B cell (primary cell): ENCODE measurements at regions not wholly inside any gene's neighbourhood (a gene's known extent, or its start where the extent isn't known, plus 50 kb on each side); places are given as distances from the start of the nearest gene placed in this dataset.

ENCODE experiments used
- ATAC-seq: fragments of 200-7000 bp; cut with Tn5 transposase; one replicate; pipeline ENCODE4 v1.10.0; 2021; ENCODE audit warnings: low read depth, mild to moderate bottlenecking, moderate number of reproducible peaks, moderate library complexity
- CTCF ChIA-PET: fragments of 350-600 bp; sonication (Branson Sonifier 250); formaldehyde crosslinking; loops from one replicate; lab custom pipeline; 2021; ENCODE audit warnings: antibody characterized with exemption, inconsistent platforms; lab: Charles Lee
- POLR2A ChIA-PET: fragments of 350-600 bp; sonication (Branson Sonifier 250); formaldehyde crosslinking; loops from one replicate; lab custom pipeline; 2021; ENCODE audit warnings: antibody characterized with exemption; lab: Charles Lee
- DNase-seq: peaks from one replicate; pipeline ENCODE4 v3.0.0; 2013
- H2AFZ ChIP-seq: 2 replicates; pipeline ENCODE4 v1.6.1; 2012; ENCODE audit warnings: mild to moderate bottlenecking, low read depth, low read length; ENCODE audit not compliant: insufficient read depth, poor library complexity, severe bottlenecking
- H3K27ac ChIP-seq, 2 donors: 1 replicate in 1 of 2; 2 replicates in 1 of 2; pipeline ENCODE4 v1.5.1; 2012 to 2013; ENCODE audit warnings: low read length in 2 of 2, mild to moderate bottlenecking in 2 of 2, moderate library complexity in 1 of 2
- H3K27me3 ChIP-seq, 4 experiments: fragments of 200-600 bp in 1 of 4; sonication (generic) in 1 of 4; replicated peaks in 1 of 4; 1 replicate in 2 of 4; 2 replicates in 2 of 4; pipeline versions ENCODE4 v1.6.1 to v1.7.0; 2013 to 2016; ENCODE audit warnings: low read length in 3 of 4, mild to moderate bottlenecking in 2 of 4, mixed read lengths in 1 of 4, moderate library complexity in 1 of 4; ENCODE audit not compliant: insufficient read depth in 4 of 4, control insufficient read depth in 3 of 4; ENCODE audit errors: control extremely low read depth in 1 of 4
- H3K36me3 ChIP-seq, 2 experiments: replicated peaks in 1 of 2; 1 replicate in 1 of 2; 2 replicates in 1 of 2; pipeline versions ENCODE4 v1.6.1 to v1.7.1; 2013; ENCODE audit warnings: low read length in 1 of 2; ENCODE audit not compliant: insufficient read depth in 2 of 2, control insufficient read depth in 1 of 2; ENCODE audit errors: control extremely low read depth in 1 of 2, extremely low read depth in 1 of 2
- H3K4me1 ChIP-seq, 2 donors: fragments of 200-600 bp in 1 of 2; sonication (generic) in 1 of 2; 1 replicate in 1 of 2; 2 replicates in 1 of 2; pipeline versions ENCODE4 v1.5.1 to v1.6.1; 2013 to 2017; ENCODE audit warnings: low read length in 2 of 2; ENCODE audit not compliant: control insufficient read depth in 2 of 2, insufficient read depth in 2 of 2
- H3K4me2 ChIP-seq: replicated peaks from 2 replicates; pipeline ENCODE3; 2012; ENCODE audit warnings: mild to moderate bottlenecking, low read depth, low read length; ENCODE audit not compliant: poor library complexity, severe bottlenecking
- H3K4me3 ChIP-seq, 5 experiments: fragments of 200-600 bp in 1 of 5; sonication (generic) in 1 of 5; 1 replicate in 3 of 5; 2 replicates in 2 of 5; pipeline versions ENCODE4 v1.5.1 to v1.7.0; 2011 to 2016; ENCODE audit warnings: low read length in 4 of 5, mild to moderate bottlenecking in 4 of 5, low read depth in 2 of 5, control low read depth in 1 of 5, moderate library complexity in 1 of 5; ENCODE audit not compliant: insufficient read depth in 1 of 5; ENCODE audit errors: control extremely low read depth in 1 of 5, extremely low read depth in 1 of 5
- H3K79me2 ChIP-seq: fragments of 200-600 bp; sonication (generic); one replicate; pipeline ENCODE4 v1.6.0; 2016; ENCODE audit warnings: low read length; ENCODE audit not compliant: control insufficient read depth, insufficient read depth
- H3K9ac ChIP-seq: fragments of 200-600 bp; sonication (generic); 2 replicates; pipeline ENCODE4 v1.6.1; 2017; ENCODE audit warnings: mild to moderate bottlenecking, low read length, moderate library complexity
- H3K9me3 ChIP-seq, 3 donors: one replicate each; pipeline versions ENCODE4 v1.6.1 to v1.7.1; 2013; ENCODE audit warnings: low read length in 2 of 3; ENCODE audit not compliant: control insufficient read depth in 2 of 3, insufficient read depth in 1 of 3; ENCODE audit errors: control extremely low read depth in 1 of 3
- H4K20me1 ChIP-seq: 2 replicates; pipeline ENCODE4 v1.6.0; 2012; ENCODE audit warnings: mild to moderate bottlenecking, low read length; ENCODE audit not compliant: insufficient read depth, control insufficient read depth, poor library complexity, severe bottlenecking
- H3K27ac Mint-ChIP-seq: one replicate; pipeline ENCODE4 v1.8.0; 2021; ENCODE audit warnings: mixed read lengths
- H3K27me3 Mint-ChIP-seq: one replicate; pipeline ENCODE4 v1.8.0; 2021; ENCODE audit warnings: mixed read lengths
- H3K4me1 Mint-ChIP-seq: one replicate; pipeline ENCODE4 v1.8.0; 2021; ENCODE audit warnings: mixed read lengths
- H3K4me3 Mint-ChIP-seq: one replicate; pipeline ENCODE4 v1.8.0; 2021; ENCODE audit warnings: mixed read lengths
- H3K9me3 Mint-ChIP-seq: one replicate; pipeline ENCODE4 v1.8.0; 2022; ENCODE audit warnings: mixed read lengths; ENCODE audit not compliant: insufficient read depth
- EZH2 ChIP-seq: IDR thresholded peaks from 2 replicates; pipeline ENCODE4 v1.6.1; 2012; ENCODE audit warnings: borderline replicate concordance, low read depth, mild to moderate bottlenecking, moderate library complexity, low read length; ENCODE audit not compliant: insufficient read depth, poor library complexity, severe bottlenecking
- WGBS: methylation state at CpG from one replicate; pipeline ENCODE4 v1.1.5; 2013; ENCODE audit warnings: missing lambda C conversion rate; ENCODE audit not compliant: insufficient coverage; 5-methylcytosine and 5-hydroxymethylcytosine counted together
- intact Hi-C: fragments of 100-400 bp; cut with micrococcal nuclease; formaldehyde crosslinking; loops from one replicate; pipeline ENCODE4 v1.10.0; 2022
- TF ChIP-seq, protein P1 (sequence below): fragments of 200-600 bp; IDR thresholded peaks from one replicate; pipeline ENCODE4 v1.8.0; 2022; ENCODE audit warnings: antibody characterized with exemption, mild to moderate bottlenecking

DNA sequence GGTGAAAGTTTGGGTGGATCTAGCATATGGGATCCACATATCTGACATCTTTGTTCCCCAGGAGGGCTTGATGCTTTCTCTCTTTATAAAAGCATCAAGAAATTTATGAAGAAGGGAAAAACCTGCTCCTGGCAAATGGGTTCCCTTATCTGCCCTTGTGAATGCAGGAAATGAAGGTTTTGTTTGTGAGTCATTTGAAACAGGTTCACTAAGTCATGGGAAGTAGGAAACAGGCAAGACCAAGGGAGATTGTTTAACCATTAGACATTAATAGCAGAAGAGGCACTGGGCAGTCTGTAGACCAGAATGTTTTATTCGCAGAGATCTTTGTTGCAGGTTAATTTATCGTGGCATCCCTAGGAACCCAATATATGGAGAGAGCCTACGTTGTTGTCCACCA, 713.1 kb downstream of the CDY2B start:
- Mint-ChIP-seq H3K4me1 (no peaks in the 10 kb centered on the region), H3K9me3 (no peaks in the 10 kb centered on the region), H3K4me3 (no peak overlapping the region), H3K27me3 (no peaks in the 10 kb centered on the region), H3K27ac (no peak overlapping the region)
- no peaks in the 10 kb centered on the region for H3K9me3 ChIP-seq
- TF ChIP-seq EZH2: no peak
- TF ChIP-seq, protein P1, sequence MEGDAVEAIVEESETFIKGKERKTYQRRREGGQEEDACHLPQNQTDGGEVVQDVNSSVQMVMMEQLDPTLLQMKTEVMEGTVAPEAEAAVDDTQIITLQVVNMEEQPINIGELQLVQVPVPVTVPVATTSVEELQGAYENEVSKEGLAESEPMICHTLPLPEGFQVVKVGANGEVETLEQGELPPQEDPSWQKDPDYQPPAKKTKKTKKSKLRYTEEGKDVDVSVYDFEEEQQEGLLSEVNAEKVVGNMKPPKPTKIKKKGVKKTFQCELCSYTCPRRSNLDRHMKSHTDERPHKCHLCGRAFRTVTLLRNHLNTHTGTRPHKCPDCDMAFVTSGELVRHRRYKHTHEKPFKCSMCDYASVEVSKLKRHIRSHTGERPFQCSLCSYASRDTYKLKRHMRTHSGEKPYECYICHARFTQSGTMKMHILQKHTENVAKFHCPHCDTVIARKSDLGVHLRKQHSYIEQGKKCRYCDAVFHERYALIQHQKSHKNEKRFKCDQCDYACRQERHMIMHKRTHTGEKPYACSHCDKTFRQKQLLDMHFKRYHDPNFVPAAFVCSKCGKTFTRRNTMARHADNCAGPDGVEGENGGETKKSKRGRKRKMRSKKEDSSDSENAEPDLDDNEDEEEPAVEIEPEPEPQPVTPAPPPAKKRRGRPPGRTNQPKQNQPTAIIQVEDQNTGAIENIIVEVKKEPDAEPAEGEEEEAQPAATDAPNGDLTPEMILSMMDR: no peak
- ChIA-PET POLR2A (no interaction called here), CTCF (no interaction called here)
- no peaks in the 10 kb centered on the region for H3K36me3 ChIP-seq
- no peaks in the 10 kb centered on the region for H3K27me3 ChIP-seq
- ATAC-seq: no peak
- no CpG with 5 or more reads among the region's 3 CpGs for WGBS
- intact Hi-C loops: no loop called here
- H3K4me3 ChIP-seq: no peak overlapping the region
- DNase-seq: no peak
- H3K4me1 ChIP-seq: no peaks in the 10 kb centered on the region
- no peak overlapping the region for H3K4me2 ChIP-seq
- H3K9ac ChIP-seq: no peak overlapping the region
- no peak overlapping the region for H2AFZ ChIP-seq
- H4K20me1 ChIP-seq: no peaks in the 10 kb centered on the region
- H3K79me2 ChIP-seq: no peaks in the 10 kb centered on the region
- no peak overlapping the region for H3K27ac ChIP-seq

DNA sequence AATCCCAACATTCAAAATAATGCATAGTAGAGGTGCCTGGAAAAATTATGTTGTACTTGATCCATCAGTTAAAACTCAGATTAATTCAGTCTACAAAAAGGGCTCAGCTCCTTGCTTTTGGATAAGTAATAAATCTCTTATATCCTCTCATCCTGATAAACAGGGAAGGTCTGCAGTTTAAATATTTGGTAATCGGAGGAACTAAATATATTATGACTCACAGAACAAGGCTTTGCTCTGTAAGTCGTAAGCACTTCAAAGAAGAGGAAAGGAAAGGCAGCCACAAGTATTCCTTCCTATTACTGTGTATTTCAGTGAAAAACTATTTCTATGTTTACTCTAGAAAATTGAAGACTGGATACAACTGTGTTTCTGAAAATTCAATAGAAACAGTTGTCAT, 757.9 kb downstream of the CDY2B start:
- no peak overlapping the region for H2AFZ ChIP-seq
- no peaks in the 10 kb centered on the region for H3K27me3 ChIP-seq
- ChIA-PET CTCF (no interaction called here), POLR2A (no interaction called here)
- H3K36me3 ChIP-seq: no peaks in the 10 kb centered on the region
- intact Hi-C loops: no loop called here
- DNase-seq: no peak
- peaks cover 5% of the 10 kb centered on the region for H3K9me3 Mint-ChIP-seq
- no peak overlapping the region for H3K27ac ChIP-seq
- no peak overlapping the region for H3K9ac ChIP-seq
- no peaks in the 10 kb centered on the region for H4K20me1 ChIP-seq
- H3K79me2 ChIP-seq: no peaks in the 10 kb centered on the region
- ATAC-seq: no peak
- H3K4me3 ChIP-seq: no peak overlapping the region
- TF ChIP-seq, protein P1: no peak
- TF ChIP-seq EZH2: no peak
- no peaks in the 10 kb centered on the region for H3K27me3 Mint-ChIP-seq
- H3K4me3 Mint-ChIP-seq: no peak overlapping the region
- no peaks in the 10 kb centered on the region for H3K4me1 ChIP-seq
- no peak overlapping the region for H3K27ac Mint-ChIP-seq
- no peaks in the 10 kb centered on the region for H3K9me3 ChIP-seq
- no CpG with 5 or more reads among the region's 2 CpGs for WGBS
- H3K4me1 Mint-ChIP-seq: no peaks in the 10 kb centered on the region
- no peak overlapping the region for H3K4me2 ChIP-seq
